ENCODE measurements at regions not wholly inside any gene's neighbourhood (a gene's known extent, or its start where the extent isn't known, plus 50 kb on each side); places are given as distances from the start of the nearest gene placed in this dataset.

DNA sequence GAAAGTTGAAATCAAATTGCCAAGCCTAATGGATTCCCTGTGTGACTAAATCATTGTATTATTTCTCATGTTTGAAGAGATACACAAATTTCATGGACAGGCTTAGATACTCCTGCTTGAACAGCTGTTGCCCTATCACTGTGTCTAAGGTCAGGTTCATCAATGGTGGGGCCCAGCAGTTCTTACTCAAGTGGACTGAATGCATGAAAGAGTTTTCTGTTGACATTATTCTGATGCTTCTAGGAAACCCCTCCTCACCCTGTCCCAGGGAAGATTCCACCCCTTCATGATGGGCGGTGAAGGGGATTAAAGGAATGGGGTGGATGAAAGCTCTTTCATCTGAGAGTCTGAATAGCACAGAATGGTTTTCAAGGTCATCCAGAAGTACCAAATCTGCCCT lies 148.8 kb downstream of the INO80D start:
- no peak for DNase-seq

DNA sequence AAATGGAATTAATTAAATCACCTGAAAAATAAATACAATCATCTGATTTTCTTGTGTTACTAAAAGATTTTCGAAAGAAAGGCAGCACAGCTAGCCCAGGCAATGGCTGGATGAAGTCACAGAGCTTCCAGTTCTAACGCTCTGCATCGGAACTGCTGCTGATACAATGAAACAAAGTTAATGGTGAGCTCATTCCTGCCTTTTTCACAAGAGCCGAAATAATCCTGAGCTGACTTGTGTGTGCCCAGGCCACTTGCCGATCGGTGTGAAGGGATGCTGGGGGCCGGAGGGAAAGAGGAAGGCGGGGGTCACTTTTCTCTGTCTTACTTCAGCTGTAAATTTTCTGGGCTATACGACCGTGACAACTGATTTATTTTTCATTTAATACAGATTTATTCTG lies 149.5 kb downstream of the INO80D start:
- DNase-seq, result no peak

DNA sequence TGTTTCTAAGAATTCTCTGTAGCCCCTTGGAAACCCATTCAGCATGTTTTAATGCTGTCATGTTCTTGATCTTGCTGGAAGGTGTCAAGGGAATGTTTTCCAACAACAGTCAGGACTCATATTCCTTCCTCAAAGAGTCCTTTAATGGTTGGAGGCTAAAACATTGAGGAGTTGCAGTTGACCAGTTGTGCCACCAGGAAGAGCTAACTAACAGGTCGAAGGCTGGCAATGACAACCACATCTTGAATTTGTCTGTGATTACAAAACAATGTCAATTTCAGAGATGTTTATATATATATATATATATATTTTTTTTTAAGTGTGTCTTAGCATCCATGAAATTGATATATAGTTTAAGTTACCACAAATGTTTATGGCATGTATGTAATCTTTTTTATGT lies 151.5 kb downstream of the INO80D start:
- no peak for DNase-seq

DNA sequence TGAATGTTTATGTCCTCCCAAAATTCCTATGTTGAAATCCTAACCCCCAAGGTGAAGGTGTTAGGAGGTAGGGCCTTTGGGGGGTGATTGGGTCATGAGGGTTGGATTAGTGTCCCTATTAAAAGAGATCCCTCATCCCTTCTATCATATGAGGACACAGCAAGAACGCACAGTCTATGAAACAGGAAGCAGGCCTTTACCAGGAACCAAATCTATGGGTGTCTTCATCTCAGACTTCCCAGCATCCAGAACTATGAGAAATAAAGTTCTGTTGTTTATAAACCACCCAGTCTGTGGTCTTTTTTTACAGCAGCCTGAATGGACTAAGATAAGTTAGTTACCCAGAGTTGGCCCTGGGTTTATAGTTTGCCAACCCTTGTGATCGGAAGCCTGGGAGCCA lies 153.1 kb downstream of the INO80D start:
- no peak for DNase-seq

DNA sequence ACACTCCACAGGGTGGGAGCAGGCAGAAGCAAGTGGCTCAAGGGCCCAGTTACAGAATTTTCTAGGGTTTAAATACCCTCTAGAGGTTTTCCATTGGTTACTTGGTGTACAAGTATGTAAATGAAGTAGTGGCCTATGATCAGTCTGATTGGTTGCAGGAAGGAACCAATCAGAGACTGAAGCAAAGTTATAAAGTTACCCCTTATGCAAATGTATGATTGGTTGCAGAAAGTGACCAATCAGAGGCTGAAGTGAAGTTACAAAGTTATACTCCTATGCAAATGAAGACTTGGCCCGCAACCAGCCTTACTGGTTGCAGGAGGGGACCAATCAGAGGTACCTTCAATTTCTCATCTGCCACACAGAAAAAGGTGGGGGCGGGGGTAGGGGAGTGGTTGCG lies 154.6 kb downstream of the INO80D start:
- DNase-seq, result no peak

DNA sequence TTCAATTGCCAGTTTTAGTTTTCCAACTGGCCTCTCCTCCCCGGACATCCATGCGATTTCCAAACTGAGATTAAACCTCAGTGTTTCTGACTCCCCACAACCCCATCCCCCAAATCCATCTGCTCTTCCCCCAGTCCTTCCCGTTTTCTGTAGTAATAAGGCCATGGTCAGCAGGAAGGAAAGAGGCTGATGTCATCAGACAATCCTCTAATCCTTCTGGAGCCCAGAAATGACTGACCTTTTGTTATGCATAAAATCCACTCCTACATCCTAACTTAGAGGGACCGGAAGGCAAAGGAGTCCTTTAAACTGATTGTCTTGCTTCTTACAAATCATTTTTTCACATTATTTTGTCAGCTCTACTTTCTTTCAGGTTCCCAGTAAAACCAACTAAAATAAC lies 155.8 kb downstream of the INO80D start:
- no peak for DNase-seq

DNA sequence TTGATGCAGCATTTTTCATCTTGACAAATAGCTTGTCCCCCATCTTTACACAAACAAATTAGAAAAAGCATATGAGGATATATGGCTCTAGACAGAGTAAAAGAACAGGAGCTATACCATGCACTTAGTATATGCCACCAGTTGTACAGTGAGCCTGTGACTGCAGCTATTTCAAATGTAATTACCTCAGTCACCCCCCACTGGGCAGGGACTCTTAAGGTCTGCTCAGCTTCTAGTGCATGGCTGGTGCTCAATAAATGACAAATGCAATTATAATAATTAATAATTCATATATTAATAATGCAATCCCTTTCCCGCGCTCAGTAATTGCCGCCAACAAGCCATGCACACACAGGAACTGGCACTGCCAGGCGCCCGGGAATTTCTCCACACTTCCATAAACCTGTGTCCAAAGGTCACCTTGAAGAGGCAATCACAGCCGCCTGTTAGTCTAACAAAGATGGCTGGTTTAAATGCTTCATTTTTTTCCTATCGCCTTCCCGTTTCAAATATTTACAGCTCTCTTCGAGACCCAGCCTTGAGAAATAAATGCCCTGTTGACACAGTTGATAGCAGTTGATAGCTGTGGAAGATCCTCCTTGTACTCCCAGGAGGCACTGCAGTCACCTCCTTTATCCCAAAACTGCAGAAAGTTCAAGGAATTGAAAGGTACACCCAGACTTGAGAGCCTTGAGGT lies 156.6 kb downstream of the INO80D start:
- DNase-seq, result no peak

DNA sequence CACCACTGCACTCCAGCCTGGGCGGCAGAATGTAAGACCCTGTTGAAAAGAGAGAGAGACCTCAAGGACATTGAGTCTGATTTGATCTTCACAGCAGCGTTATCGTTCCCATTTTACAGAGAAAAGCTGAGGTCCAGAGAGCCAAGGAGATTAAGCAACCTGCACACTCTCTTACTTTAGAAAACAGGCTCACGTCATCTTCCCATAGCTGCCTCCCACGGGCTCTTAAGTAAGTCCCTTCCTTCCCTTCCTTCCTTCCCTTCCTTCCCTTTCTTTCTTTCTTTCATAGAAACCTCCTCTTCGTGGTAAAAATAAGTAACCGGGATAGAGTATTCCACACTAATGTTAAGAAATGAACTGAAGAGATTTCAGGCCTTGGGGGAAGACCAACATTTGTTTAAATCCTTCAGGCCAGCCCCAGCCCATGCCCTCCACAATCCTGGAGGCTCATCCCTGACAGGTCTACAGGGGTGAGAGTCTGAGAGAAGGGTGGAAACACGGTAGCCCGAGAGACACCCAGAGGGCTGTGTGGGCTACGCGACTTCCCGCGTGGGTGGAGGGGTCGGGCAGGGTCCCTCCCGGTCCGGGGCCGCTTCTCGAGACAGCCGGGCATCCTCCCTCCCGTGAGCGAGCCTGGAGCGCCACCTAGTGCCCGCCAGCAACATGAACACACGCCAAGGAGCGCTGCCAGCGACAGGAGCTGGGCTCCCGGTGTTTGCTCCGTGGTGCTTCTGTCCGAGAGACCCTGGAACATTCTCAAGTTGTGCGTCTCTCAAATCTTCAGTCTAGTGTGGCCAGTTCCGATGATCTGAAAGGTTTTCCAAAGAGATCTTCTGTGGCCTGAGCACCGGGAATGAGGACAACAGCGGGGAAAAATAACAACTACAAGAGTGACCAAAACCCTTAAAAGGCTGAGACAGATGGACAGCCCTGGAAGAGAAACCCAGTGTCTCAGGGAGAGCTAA lies 160.3 kb downstream of the INO80D start:
- peak; percentile 39 for DNase-seq

DNA sequence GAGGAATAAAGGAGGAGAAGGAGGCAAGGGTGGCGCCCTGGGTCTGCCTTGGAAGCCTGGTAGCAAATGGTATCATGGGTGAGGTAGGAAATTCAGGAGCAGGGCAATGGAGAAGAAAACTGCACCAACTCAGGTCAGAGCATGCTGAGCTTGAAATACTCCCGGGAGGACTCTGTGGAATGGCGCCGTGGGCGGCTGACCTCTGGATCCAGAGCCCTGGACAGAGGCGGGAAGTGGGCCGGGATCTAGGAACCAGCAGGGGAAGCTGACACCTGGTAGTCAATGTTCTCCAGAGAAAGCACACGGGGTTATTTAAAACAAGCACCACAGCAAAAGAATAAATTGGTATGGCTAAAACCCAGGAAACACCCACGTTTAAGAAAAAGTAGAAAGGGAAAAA lies 161.3 kb downstream of the INO80D start:
- DNase-seq, result no peak

DNA sequence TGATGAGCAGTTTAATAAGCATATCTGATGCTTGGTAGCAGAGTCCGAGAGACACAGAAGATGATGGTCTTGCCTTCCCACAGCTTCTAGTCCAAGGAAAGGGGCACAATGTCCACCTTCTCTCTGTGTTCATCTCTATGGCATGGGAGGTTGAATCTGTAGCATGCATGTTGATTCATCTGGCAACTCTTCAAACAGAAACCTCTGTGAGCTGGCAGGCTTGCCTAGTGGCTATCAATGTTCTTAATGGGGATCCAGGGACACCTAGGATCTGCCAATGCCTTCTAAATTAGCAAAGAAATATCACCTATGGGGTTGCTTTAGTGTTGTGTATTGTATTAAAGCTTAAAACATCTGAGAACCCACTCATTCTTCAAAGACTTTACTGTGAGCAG lies 170.8 kb downstream of the INO80D start:
- no peak for DNase-seq

DNA sequence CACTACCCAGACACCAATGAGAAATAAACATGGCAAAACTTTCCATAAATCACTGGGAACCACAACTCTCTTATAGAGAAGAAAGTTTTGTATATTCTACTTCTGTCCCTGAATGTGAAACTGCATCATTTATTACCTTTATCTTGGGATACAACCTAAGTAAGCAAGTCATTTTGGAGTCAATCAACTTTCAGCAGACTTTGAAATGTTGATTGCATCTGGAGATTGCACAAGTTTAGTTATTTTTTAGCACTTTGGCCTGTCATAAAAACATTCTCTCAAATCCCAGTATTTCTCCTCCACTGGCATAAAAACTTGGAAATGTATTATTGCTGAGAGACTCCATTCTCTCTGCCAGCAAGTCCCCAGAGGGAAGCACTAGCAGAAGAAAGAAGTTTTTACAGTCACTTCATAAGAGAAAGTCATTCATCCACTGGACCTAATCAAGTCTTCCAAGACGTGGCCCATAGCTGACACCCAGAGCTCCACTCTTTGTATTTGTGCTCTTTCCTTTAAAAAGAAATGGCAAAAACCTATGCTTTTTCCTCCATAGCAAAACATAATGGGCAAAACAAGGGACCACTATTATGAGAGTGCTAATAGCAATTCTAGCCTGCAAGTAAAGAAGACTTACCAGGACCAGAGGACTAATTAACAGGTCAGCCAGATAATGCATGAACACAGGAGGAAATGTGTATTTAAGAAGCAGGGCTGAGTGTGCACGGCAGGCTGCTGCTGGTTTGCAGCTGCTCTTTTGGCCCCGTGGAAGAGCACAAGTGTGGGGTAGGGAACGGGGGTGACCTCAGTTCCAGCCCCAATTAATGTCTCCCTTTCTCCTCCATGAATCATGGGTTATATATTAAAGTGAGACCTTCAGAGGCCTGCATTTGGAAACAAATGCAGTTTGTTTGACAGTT lies 171.5 kb downstream of the INO80D start:
- no peak for DNase-seq

DNA sequence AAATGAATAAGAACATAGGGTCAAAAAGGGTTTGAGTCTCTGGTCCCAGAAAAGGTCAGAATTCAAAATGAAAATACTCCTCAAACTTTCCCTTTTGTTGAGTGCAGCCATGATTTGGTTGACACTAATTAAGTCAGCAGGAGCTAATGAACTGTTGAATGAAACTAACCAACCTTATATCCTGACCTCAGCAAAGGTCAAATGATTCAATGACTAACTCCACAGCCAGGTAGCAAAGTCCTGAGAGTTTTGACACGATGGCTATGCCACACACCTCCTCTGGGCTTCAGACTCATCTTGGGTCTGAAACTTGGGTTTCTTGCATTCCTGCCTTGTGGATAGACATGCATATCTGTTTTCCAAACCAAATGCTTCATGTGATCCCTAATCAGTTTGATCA lies 172.3 kb downstream of the INO80D start:
- no peak for DNase-seq

DNA sequence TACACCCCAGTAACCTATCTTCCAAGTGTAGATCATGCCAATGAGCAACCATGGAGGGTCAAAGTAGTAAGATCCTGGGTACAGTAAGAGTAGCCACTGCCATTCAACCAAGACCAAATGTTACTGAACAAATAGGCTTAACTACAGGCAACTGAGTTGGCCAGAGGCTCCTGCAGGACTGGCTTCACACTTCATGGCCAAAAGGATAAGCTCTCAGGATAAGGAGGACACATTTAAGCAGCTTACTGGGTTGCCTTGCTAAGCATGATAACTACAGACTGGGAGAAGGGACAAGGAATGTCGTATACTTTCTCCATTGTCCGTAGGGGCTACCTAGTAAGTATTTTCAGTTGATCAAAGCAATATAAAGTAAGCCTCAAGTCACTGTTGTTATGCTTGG lies 174.7 kb downstream of the INO80D start:
- DNase-seq, result no peak

DNA sequence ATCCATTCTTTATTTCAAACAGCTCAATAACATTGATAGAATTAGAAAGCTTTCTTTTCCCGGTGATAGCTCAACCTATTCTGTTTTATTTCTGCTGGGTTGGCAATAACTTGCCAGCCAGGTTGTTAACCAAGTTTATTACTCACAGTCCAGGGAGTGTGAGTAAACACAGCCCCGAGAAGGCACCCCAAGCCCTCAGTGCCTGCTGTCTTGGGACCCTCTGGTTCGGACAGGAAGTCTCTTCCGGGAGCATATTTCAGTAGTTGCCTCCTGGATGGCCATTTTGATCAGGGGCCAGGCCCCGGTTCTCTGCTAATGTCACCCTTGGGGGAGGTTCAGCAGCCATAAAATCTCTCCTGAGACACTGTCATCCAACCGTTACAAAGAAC lies 176.8 kb downstream of the INO80D start:
- no peak for DNase-seq

DNA sequence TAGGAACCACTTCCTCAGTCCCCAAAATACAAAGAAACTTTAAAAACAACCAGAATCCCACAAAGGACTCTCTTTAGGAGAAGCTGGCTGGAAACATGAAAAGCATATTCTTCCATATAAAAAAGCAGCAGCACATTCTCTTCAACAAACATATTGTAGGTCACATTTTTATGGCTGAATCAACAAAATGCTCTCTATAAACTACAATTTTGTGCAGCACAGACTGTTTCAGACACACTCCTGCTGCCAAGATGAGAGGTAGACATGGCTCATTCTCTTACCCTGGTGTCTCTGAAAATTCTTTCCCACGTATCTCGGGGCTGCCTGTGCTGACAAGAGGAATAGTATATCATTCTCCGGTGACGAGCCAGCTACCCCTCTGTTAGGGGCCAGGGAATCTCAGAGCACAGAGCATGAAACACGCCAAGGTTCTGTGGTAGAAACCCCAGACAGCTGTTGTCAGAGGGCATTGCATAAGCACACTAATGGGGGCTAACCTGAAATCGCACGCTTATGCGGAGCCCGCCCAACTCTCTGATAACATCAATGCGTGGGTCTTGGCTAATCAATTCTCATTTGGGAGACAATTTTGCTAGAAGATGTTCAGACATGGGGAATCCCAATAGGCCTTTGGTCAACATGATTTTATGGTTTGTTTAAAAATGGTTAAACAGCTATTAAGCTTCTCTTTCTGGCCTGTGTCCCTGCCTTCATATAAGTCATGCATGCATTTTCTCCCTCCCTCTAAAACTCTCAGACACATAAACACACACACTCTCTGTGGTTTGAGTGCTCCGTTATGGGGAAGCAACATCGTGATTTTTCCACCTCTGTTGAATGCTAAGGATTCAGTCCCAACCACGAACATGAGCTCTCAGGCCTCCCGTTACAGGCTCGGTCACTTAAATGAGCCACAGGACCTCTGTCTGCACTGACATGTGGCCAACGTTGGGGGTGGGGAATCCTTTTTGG lies 177.5 kb downstream of the INO80D start:
- no peak for DNase-seq

DNA sequence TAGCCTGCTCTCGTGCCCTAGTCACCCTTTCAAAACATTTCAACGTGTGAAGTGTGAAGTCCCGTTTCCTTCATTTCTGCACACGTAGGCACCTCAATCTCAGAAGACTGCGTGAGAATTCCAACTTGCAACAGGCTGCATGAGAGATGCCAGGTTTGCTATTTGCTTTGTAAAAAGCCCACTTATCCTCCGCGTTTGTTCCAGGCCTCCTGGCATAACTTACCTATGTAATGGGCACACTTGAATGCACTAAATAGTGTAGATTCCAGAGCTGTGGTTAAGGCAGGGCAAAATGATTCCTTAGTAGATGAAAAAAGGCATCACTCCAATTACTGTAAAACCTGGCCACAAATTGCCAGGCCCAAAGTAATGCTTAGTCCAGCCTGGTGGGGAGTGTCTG lies 179.6 kb downstream of the INO80D start:
- no peak for DNase-seq

DNA sequence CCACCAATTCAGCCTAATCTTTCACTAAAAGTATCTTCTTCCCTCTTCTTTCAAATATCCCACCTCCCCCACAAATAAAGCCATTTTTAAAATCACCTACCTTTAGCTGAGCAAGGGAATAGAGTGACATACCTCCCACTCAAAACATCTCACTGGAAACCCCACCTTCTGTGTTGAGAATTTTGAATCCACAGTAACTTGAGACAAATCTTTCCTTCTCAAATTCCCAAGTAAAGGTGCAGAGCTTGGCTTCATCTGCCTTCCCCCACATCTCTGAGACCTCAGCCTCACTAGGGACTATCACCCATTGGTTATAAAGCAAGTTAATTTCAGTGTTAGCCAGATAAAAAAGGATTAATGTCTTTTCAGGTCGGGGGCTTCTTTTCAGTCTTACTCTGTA lies 180.4 kb downstream of the INO80D start:
- no peak for DNase-seq

DNA sequence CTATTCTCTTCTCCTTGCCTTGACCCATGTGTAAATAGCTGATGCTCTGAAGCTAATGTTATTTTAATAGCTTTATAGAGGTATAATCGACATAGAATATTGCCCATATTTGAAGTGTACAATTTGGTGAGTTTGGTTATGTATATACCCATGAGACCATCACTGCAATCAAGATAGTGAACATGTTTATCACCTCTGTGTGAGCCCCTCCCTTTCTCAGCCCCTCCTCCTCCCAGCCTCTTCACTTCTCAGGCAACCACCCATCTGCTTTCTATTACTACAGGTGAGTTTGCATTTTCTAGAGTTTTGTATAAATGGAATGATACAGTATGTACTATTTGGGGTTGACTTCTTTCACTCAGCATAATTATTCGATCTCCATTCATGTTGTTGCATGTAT lies 181.1 kb downstream of the INO80D start:
- DNase-seq, result no peak

DNA sequence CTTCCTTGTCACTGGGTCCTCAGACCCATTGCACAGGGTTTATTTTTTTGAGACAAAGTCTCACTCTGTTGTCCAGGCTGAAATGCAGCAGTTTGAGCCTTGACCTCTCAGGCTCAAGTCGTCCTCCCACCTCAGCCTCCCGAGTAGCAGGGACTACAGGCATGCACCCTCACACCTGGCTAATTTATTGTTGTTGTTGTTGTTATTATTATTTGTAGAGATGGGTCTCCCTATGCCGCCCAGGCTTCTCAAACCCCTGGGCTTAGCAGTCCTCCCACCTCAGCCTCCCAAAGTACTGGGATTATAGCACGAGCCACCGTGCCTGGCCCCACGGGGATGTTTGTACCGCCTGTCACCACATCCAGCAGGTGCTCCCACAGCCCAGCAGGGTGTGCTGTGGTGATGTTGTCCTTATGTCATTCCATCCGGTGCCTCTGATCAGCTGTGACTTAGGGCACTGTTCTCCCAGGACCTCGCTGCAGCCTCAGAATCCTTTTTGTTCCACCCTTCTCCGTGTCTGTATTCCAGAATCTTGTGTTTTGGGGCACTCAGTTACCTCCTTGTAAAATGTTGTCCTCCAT lies 182.3 kb downstream of the INO80D start:
- no peak for DNase-seq

DNA sequence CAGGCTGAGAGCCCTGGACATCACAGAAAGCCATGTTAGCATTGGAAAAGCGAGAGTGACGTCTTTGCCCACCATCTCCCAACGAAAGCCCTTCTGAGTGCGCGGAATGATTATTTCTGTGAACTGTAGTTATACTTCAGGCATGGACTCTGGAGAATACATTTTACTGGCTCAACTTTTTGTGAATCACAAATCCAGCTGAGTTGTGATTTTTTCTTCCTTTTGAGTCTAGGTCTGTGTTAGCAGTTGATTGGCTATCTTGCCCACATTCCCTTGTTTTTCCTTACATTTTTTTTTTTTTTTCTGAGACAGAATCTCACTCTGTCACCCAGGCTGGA lies 183.1 kb downstream of the INO80D start:
- no peak for DNase-seq

DNA sequence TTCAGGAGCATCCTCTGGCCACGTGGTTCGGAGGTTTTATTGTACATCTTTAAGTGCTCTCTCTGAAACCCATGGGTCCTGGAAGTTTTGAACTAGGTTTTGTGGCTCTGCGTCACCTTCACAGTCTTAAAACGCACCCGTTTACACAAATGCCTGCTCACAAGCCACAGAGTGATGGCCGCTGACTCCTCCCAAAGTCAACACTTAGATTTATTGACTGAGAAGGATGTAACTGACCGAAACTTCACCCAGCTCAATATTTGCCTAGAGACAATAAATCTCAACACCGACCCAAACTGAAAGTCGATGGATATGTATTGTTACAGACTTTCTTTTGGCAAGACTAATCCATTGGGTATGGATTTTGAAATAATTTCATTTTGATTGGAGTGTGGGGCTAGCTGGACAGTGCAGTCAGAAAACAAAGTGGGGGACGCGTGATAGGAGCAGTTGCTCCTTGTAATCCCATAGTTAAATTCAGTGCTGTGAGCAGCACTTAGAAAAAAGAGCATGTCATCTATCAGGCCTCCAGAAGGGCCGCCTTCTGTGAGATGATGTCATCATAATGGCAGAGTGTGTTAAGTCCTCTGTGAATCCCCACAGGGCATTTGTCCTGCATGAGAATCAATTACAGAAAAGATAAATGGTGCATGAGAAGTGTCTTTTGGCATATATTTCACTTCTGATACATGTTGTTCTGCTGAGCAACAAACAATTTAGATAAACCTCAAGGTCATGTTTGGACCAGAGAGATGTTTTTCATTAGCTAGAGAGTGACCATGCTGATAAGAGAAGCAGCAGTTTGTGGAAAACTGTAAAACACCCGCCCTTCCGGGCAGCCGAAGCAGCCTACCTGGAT lies 183.7 kb downstream of the INO80D start:
- DNase-seq, result no peak

Data from effector CD8-positive, alpha-beta T cell (primary cell).